ENCODE measurements at regions not wholly inside any gene's neighbourhood (a gene's known extent, or its start where the extent isn't known, plus 50 kb on each side); places are given as distances from the start of the nearest gene placed in this dataset.

GRCh38 chr4:22103768-22104167, 155.2 kb upstream of the KCNIP4 start:
- DNase-seq (ENCODE audit: low read depth): no peak
- no peak for TF ChIP-seq CTCF (conservative IDR thresholded peaks at IDR 0.05; ENCODE audit: control insufficient read depth, insufficient read depth, low read depth, low read length)
- no peak overlapping the region for H3K4me3 ChIP-seq (ENCODE audit: control insufficient read depth, low read depth, low read length)

- peak; percentile 28 for DNase-seq (ENCODE audit: low read depth)
- TF ChIP-seq CTCF (conservative IDR thresholded peaks at IDR 0.05; ENCODE audit: control insufficient read depth, insufficient read depth, low read depth, low read length): no peak
- no peak overlapping the region for H3K4me3 ChIP-seq (ENCODE audit: control insufficient read depth, low read depth, low read length)
Measured at GRCh38 chr4:22099896-22100295, 151.3 kb upstream of the KCNIP4 start.

- no peak for DNase-seq (ENCODE audit: low read depth)
- no peak for TF ChIP-seq CTCF (conservative IDR thresholded peaks at IDR 0.05; ENCODE audit: control insufficient read depth, insufficient read depth, low read depth, low read length)
- H3K4me3 ChIP-seq (ENCODE audit: control insufficient read depth, low read depth, low read length): no peak overlapping the region
Measured at GRCh38 chr4:22097596-22097995, 149.0 kb upstream of the KCNIP4 start.

GRCh38 chr4:22094217-22094616, 145.6 kb upstream of the KCNIP4 start:
- DNase-seq (ENCODE audit: low read depth): no peak
- no peak for TF ChIP-seq CTCF (conservative IDR thresholded peaks at IDR 0.05; ENCODE audit: control insufficient read depth, insufficient read depth, low read depth, low read length)
- no peak overlapping the region for H3K4me3 ChIP-seq (ENCODE audit: control insufficient read depth, low read depth, low read length)

GRCh38 chr4:22093126-22093525, 144.6 kb upstream of the KCNIP4 start:
- no peak for DNase-seq (ENCODE audit: low read depth)
- H3K4me3 ChIP-seq (ENCODE audit: control insufficient read depth, low read depth, low read length): no peak overlapping the region
- TF ChIP-seq CTCF (conservative IDR thresholded peaks at IDR 0.05; ENCODE audit: control insufficient read depth, insufficient read depth, low read depth, low read length): no peak

- no peak for TF ChIP-seq CTCF (conservative IDR thresholded peaks at IDR 0.05; ENCODE audit: control insufficient read depth, insufficient read depth, low read depth, low read length)
- H3K4me3 ChIP-seq (ENCODE audit: control insufficient read depth, low read depth, low read length): no peak overlapping the region
- DNase-seq (ENCODE audit: low read depth): no peak
Measured at GRCh38 chr4:22091906-22092305, 143.3 kb upstream of the KCNIP4 start.

- no peak for DNase-seq (ENCODE audit: low read depth)
- no peak overlapping the region for H3K4me3 ChIP-seq (ENCODE audit: control insufficient read depth, low read depth, low read length)
- TF ChIP-seq CTCF (conservative IDR thresholded peaks at IDR 0.05; ENCODE audit: control insufficient read depth, insufficient read depth, low read depth, low read length): no peak
Measured at GRCh38 chr4:22091352-22091717, 142.8 kb upstream of the KCNIP4 start.
